K562 (cell line): ENCODE measurements at regions not wholly inside any gene's neighbourhood (a gene's known extent, or its start where the extent isn't known, plus 50 kb on each side); places are given as distances from the start of the nearest gene placed in this dataset.

Experiments used
- ARID1B ChIP-seq: fragments of 450-650 bp; IDR thresholded peaks from 2 replicates; pipeline ENCODE4 v1.6.1; 2016; ENCODE audit warnings: antibody characterized with exemption, mild to moderate bottlenecking, inconsistent platforms
- CC2D1A ChIP-seq: fragments of 450-650 bp; IDR thresholded peaks from 2 replicates; pipeline ENCODE4 v1.6.1; 2017; ENCODE audit warnings: mild to moderate bottlenecking
- DLX4 ChIP-seq: fragments of 250-450 bp; sonication (Bioruptor Pico); IDR thresholded peaks from 2 replicates; pipeline ENCODE4 v1.6.1; 2021; ENCODE audit warnings: mild to moderate bottlenecking
- DPF2 ChIP-seq: fragments of 450-650 bp; IDR thresholded peaks from 2 replicates; pipeline ENCODE4 v1.6.1; 2016
- FOSL1 ChIP-seq: fragments of 200-800 bp; sonication (Bioruptor generic); conservative IDR thresholded peaks from 2 replicates; pipeline ENCODE4 v1.6.1; 2016; ENCODE audit warnings: missing genetic modification characterization, missing compliant biosample characterization
- HNRNPH1 ChIP-seq: fragments of 200-400 bp; formaldehyde crosslinking; optimal IDR thresholded peaks from 2 replicates; pipeline ENCODE3; 2017; ENCODE audit warnings: low read depth, mild to moderate bottlenecking, low read length, moderate library complexity
- HOMEZ ChIP-seq: fragments of 250-450 bp; sonication (Bioruptor Pico); IDR thresholded peaks from 2 replicates; pipeline ENCODE4 v1.4.0; 2020; ENCODE audit warnings: mild to moderate bottlenecking, moderate library complexity
- KDM5B ChIP-seq: fragments of 200-600 bp; sonication (generic); IDR thresholded peaks from 2 replicates; pipeline ENCODE4 v1.6.1; 2012; ENCODE audit warnings: low read depth, mild to moderate bottlenecking, moderate library complexity, low read length, control low read depth, inconsistent platforms; ENCODE audit not compliant: insufficient replicate concordance
- NFRKB ChIP-seq: fragments of 450-650 bp; IDR thresholded peaks from 2 replicates; pipeline ENCODE4 v1.6.1; 2016; ENCODE audit warnings: low read depth
- NR3C1 ChIP-seq: sonication (generic); formaldehyde crosslinking; IDR thresholded peaks from 2 replicates; pipeline ENCODE4 v1.8.1; 2022; ENCODE audit warnings: missing genetic modification reagents
- PTTG1 ChIP-seq: fragments of 450-650 bp; IDR thresholded peaks from 2 replicates; pipeline ENCODE4 v1.6.1; 2016; ENCODE audit warnings: low read depth, mild to moderate bottlenecking, missing genetic modification characterization, missing compliant biosample characterization
- RCOR1 ChIP-seq, 2 experiments: IDR thresholded peaks; 2 replicates each; pipeline ENCODE4 v1.6.1; 2012; ENCODE audit warnings: low read depth in 2 of 2, low read length in 2 of 2, borderline replicate concordance in 1 of 2, improper control_type of control experiment in 1 of 2
- SRF ChIP-seq, 2 experiments: fragments of 250-450, 450-650 bp in 1 of 2; sonication (Bioruptor Pico) in 1 of 2; sonication (generic) in 1 of 2; formaldehyde crosslinking; IDR thresholded peaks; 2 replicates each; pipeline versions ENCODE4 v1.5.0 to v1.5.1; 2020 to 2022; ENCODE audit warnings: mild to moderate bottlenecking in 1 of 2, missing genetic modification reagents in 1 of 2
- TAL1 ChIP-seq: fragments of 450-650 bp; IDR thresholded peaks from 2 replicates; pipeline ENCODE4 v1.6.1; 2016; ENCODE audit warnings: mild to moderate bottlenecking
- TBL1XR1 ChIP-seq, 2 experiments: IDR thresholded peaks; 2 replicates each; pipeline ENCODE4 v1.6.1; 2012; ENCODE audit warnings: improper control_type of control experiment in 2 of 2, low read length in 2 of 2, mild to moderate bottlenecking in 1 of 2
- ZBTB5 ChIP-seq: fragments of 450-650 bp; IDR thresholded peaks from 2 replicates; pipeline ENCODE4 v1.6.1; 2017; ENCODE audit warnings: antibody characterized with exemption
- ZNF174 ChIP-seq: fragments of 250-450 bp; sonication (Bioruptor Pico); IDR thresholded peaks from 2 replicates; pipeline ENCODE4 v1.4.0; 2020; ENCODE audit warnings: mild to moderate bottlenecking
- TF ChIP-seq, protein P1 (sequence below): sonication (generic); formaldehyde crosslinking; IDR thresholded peaks from 2 replicates; pipeline ENCODE4 v1.8.0; 2023; ENCODE audit warnings: mild to moderate bottlenecking, missing genetic modification reagents

DNA sequence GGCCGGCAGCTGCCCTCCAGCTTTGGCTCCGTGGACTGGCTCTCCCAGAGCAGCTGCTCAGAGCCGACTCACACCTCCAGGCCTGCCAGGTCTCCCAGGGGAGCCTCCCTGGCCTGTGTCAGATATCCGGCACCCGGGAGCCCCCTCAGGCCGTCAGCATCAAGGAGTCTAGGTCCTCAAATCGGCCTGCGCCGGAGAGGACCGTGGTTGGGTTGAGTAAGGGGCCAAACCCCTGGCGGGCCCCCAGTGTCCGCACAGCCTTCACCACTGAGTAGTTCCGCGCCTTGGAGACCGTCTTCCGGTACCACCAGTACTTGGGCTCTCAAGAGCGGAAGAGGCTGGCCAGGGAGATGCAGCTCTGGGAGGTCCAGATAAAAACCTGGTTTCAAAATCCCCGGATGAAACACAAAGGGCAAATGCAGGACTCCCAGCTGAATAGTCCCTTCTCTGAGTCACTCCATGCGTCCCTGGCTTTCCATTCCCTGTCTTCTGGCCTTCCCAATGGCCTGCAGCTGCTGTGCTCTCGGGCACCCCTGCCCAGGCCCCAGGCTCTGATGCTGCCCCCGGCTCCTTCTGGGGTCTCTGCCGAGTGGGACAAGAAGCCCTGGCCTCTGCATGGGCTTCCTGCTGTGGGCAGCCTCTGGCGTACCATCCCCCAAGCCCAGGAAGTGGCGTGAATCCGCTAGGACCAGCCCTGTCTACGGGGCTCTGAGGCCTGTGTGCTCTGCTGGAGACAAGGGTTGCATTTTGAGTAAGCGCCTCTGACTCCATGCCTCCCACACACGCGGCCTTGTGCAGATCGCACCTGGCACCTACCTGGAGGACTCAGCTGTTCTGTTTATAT, 245.1 kb upstream of the ATXN7L3B start (continued):
- TF ChIP-seq SRF (CRISPR knock-in tag; IDR thresholded peaks at IDR 0.05), result no peak
- TF ChIP-seq KDM5B, result peak; percentile 93
- TF ChIP-seq TBL1XR1 (IDR thresholded peaks at IDR 0.05; ENCODE audit: low read length in 2 of 2), result peak in 1 of 2 experiments; percentile 13; a peak in 1 of 4 replicates
- no peak for TF ChIP-seq DLX4
- TF ChIP-seq CC2D1A, result peak; percentile 14; the same call in 1 of the 2 replicates
- TF ChIP-seq, protein P1, sequence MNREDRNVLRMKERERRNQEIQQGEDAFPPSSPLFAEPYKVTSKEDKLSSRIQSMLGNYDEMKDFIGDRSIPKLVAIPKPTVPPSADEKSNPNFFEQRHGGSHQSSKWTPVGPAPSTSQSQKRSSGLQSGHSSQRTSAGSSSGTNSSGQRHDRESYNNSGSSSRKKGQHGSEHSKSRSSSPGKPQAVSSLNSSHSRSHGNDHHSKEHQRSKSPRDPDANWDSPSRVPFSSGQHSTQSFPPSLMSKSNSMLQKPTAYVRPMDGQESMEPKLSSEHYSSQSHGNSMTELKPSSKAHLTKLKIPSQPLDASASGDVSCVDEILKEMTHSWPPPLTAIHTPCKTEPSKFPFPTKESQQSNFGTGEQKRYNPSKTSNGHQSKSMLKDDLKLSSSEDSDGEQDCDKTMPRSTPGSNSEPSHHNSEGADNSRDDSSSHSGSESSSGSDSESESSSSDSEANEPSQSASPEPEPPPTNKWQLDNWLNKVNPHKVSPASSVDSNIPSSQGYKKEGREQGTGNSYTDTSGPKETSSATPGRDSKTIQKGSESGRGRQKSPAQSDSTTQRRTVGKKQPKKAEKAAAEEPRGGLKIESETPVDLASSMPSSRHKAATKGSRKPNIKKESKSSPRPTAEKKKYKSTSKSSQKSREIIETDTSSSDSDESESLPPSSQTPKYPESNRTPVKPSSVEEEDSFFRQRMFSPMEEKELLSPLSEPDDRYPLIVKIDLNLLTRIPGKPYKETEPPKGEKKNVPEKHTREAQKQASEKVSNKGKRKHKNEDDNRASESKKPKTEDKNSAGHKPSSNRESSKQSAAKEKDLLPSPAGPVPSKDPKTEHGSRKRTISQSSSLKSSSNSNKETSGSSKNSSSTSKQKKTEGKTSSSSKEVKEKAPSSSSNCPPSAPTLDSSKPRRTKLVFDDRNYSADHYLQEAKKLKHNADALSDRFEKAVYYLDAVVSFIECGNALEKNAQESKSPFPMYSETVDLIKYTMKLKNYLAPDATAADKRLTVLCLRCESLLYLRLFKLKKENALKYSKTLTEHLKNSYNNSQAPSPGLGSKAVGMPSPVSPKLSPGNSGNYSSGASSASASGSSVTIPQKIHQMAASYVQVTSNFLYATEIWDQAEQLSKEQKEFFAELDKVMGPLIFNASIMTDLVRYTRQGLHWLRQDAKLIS (CRISPR knock-in tag), result no peak
- TF ChIP-seq NFRKB, result peak; percentile 80
- peak; percentile 65; the same call in 1 of the 2 replicates for TF ChIP-seq DPF2
- no peak for TF ChIP-seq HNRNPH1
- TF ChIP-seq ZBTB5, result no peak
- 0 out of 4 replicates have a peak, but pooled peaks of 1 of the 2 experiments have one; percentile 15 for TF ChIP-seq RCOR1 (IDR thresholded peaks at IDR 0.05; ENCODE audit: borderline replicate concordance in 1 of 2, low read depth in 2 of 2, low read length in 2 of 2)
- TF ChIP-seq TAL1, result peak; percentile 20; the same call in 1 of the 2 replicates
- TF ChIP-seq ARID1B, result peak; percentile 61
- no peak for TF ChIP-seq HOMEZ (CRISPR knock-in tag)
- no peak for TF ChIP-seq ZNF174 (CRISPR knock-in tag)
- no peak for TF ChIP-seq PTTG1 (tag)
- peak; percentile 77 for TF ChIP-seq FOSL1 (tag)
- no peak for TF ChIP-seq NR3C1 (CRISPR knock-in tag)
